ENCODE measurements at regions not wholly inside any gene's neighbourhood (a gene's known extent, or its start where the extent isn't known, plus 50 kb on each side); places are given as distances from the start of the nearest gene placed in this dataset.

GRCh38 chr4:3818371-3818770, 52.2 kb downstream of the ADRA2C start:
- TF ChIP-seq, protein P1, sequence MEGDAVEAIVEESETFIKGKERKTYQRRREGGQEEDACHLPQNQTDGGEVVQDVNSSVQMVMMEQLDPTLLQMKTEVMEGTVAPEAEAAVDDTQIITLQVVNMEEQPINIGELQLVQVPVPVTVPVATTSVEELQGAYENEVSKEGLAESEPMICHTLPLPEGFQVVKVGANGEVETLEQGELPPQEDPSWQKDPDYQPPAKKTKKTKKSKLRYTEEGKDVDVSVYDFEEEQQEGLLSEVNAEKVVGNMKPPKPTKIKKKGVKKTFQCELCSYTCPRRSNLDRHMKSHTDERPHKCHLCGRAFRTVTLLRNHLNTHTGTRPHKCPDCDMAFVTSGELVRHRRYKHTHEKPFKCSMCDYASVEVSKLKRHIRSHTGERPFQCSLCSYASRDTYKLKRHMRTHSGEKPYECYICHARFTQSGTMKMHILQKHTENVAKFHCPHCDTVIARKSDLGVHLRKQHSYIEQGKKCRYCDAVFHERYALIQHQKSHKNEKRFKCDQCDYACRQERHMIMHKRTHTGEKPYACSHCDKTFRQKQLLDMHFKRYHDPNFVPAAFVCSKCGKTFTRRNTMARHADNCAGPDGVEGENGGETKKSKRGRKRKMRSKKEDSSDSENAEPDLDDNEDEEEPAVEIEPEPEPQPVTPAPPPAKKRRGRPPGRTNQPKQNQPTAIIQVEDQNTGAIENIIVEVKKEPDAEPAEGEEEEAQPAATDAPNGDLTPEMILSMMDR (IDR thresholded peaks at IDR 0.05): no peak
- no peak for TF ChIP-seq POLR2A (IDR thresholded peaks at IDR 0.05)
- TF ChIP-seq POLR2AphosphoS5 (IDR thresholded peaks at IDR 0.05): no peak
- no peak for TF ChIP-seq EP300 (IDR thresholded peaks at IDR 0.05)
